Muscle layer of duodenum (tissue), 2 donors: ENCODE measurements at regions not wholly inside any gene's neighbourhood (a gene's known extent, or its start where the extent isn't known, plus 50 kb on each side); places are given as distances from the start of the nearest gene placed in this dataset.
"Not testable (repeated sequence)": the region's sequence is repeated elsewhere in the genome, so short reads cannot be mapped to it uniquely, and the experiment has no call there.

Experiments
- H3K27ac ChIP-seq: one replicate; pipeline ENCODE4 v1.7.0; 2013; ENCODE audit warnings: mild to moderate bottlenecking, low read length
- H3K27me3 ChIP-seq: one replicate; pipeline ENCODE4 v1.7.0; 2013; ENCODE audit warnings: low read depth, mild to moderate bottlenecking, control low read depth, low read length
- H3K36me3 ChIP-seq, 2 donors: one replicate each; pipeline ENCODE4 v1.7.0; 2013; ENCODE audit warnings: low read length in 2 of 2, control low read depth in 1 of 2, mild to moderate bottlenecking in 1 of 2; ENCODE audit not compliant: insufficient read depth in 2 of 2, control insufficient read depth in 1 of 2
- H3K4me1 ChIP-seq, 2 donors: one replicate each; pipeline ENCODE4 v1.7.0; 2013; ENCODE audit warnings: low read length in 2 of 2, mild to moderate bottlenecking in 2 of 2, control low read depth in 1 of 2, moderate library complexity in 1 of 2; ENCODE audit not compliant: insufficient read depth in 2 of 2, control insufficient read depth in 1 of 2
- H3K4me3 ChIP-seq, 2 donors: one replicate each; pipeline ENCODE4 v1.7.0; 2013; ENCODE audit warnings: low read length in 2 of 2, low read depth in 1 of 2, mild to moderate bottlenecking in 1 of 2
- H3K9me3 ChIP-seq, 2 donors: one replicate each; pipeline ENCODE4 v1.7.0; 2013; ENCODE audit warnings: low read length in 2 of 2, control low read depth in 1 of 2, mild to moderate bottlenecking in 1 of 2; ENCODE audit not compliant: control insufficient read depth in 1 of 2
- donor health status: healthy.

DNA sequence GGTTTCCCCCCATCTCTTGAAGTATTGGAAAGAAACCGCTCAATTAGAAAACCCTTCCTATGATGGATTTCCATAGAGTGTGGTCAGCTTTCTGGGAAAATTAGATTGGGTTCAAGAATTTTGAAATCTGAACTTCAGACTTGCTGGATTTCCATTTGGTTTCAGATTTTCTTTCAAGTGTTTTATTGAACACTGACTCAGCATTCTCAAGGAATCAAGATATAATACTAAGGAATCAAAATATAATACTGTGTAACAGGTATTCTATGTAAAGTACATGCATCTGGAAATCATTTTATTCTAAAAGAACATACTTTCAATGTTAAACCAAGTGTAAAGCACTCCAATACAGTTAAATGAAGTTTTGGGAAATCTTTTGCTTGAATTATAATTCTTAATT is 94.7 kb upstream of the CCN2 start:
- Histone ChIP-seq H3K4me3 (no peak overlapping the region), H3K36me3 (no peaks in the 10 kb centered on the region), H3K9me3 (no peaks in the 10 kb centered on the region), H3K27me3 (no peaks in the 10 kb centered on the region), H3K4me1 (no peaks in the 10 kb centered on the region), H3K27ac (no peak overlapping the region)

DNA sequence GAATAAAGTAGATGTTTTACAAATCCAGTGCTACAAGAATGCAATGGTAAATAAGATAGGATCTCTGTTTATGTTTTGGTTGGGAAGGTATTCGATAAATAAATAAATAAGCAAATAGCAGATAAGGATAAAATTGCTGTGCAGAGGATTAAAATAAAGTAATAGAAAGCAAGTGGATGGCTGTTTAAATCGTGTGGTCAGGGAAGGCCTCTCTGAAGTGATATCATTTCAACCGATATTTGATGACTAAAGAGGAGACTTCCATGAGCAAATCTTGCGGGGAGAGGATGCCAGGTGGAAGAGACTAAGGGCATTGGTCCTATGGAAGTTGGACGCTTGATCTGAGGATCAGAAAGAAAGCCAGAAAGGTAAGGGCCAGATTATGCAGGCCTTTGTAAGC is 92.0 kb upstream of the CCN2 start:
- Histone ChIP-seq H3K27ac (no peak overlapping the region), H3K4me1 (no peaks in the 10 kb centered on the region), H3K4me3 (no peak overlapping the region), H3K27me3 (no peaks in the 10 kb centered on the region), H3K9me3 (no peaks in the 10 kb centered on the region), H3K36me3 (no peaks in the 10 kb centered on the region)

- Histone ChIP-seq H3K9me3 (no peaks in the 10 kb centered on the region), H3K4me1 (no peaks in the 10 kb centered on the region), H3K4me3 (no peak overlapping the region), H3K27ac (no peak overlapping the region), H3K36me3 (no peaks in the 10 kb centered on the region), H3K27me3 (no peaks in the 10 kb centered on the region)
Measured at GRCh38 chr6:132041706-132042105, 90.5 kb upstream of the CCN2 start.

DNA sequence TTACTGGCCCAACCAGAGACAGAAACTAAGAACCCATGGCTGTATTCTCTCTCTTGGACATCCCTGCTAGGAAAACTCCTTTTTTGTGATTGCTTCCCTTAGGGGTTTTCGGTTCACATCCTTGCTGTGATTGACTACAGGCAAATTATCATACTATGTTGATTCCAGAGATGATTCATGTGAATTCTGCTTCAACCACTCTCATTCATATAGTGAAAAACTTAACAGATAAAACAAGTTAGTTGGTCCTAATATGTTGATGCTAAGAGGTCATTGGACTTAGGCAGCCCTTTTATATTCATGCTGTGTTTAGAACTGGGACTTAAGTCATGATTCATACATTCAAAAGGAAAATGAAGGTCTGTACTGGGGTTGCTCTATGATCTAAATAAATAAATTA is 76.9 kb upstream of the CCN2 start:
- Histone ChIP-seq H3K36me3 (no peaks in the 10 kb centered on the region), H3K27ac (no peak overlapping the region), H3K4me3 (no peak overlapping the region), H3K4me1 (peaks cover 0 to 5% of the 10 kb centered on the region in 2 donors), H3K27me3 (no peaks in the 10 kb centered on the region), H3K9me3 (no peaks in the 10 kb centered on the region)

GRCh38 chr6:132025468-132025867 is 74.3 kb upstream of the CCN2 start:
- peaks cover 0 to 13% of the 10 kb centered on the region in 2 donors for H3K4me1 ChIP-seq
- H3K36me3 ChIP-seq = no peaks in the 10 kb centered on the region
- H3K9me3 ChIP-seq = no peaks in the 10 kb centered on the region
- H3K27me3 ChIP-seq = no peaks in the 10 kb centered on the region
- no peak overlapping the region for H3K27ac ChIP-seq
- no peak overlapping the region for H3K4me3 ChIP-seq

DNA sequence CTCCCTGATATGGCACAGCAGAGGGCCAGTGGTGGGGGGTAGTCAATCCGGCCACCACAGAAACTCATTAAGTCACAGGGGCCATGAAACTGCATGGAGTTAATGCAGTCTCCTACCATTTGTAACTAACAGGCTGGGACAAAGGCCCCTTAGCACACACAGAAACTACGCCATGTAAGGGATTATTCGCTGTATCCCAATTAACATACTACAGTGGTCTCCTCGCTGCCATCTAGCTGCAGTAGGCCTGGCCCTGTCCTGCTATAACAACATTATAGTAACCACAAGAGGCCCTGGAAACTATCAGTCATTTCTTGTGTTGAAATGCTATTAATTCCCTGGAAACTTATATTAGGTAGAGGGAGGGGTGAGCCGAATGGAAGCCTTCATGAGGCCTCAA is 72.3 kb upstream of the CCN2 start:
- H3K4me3 ChIP-seq = no peak overlapping the region
- H3K27ac ChIP-seq = no peak overlapping the region
- H3K36me3 ChIP-seq = no peaks in the 10 kb centered on the region
- peaks cover 0 to 16% of the 10 kb centered on the region in 2 donors for H3K4me1 ChIP-seq
- no peaks in the 10 kb centered on the region for H3K9me3 ChIP-seq
- H3K27me3 ChIP-seq = no peaks in the 10 kb centered on the region

DNA sequence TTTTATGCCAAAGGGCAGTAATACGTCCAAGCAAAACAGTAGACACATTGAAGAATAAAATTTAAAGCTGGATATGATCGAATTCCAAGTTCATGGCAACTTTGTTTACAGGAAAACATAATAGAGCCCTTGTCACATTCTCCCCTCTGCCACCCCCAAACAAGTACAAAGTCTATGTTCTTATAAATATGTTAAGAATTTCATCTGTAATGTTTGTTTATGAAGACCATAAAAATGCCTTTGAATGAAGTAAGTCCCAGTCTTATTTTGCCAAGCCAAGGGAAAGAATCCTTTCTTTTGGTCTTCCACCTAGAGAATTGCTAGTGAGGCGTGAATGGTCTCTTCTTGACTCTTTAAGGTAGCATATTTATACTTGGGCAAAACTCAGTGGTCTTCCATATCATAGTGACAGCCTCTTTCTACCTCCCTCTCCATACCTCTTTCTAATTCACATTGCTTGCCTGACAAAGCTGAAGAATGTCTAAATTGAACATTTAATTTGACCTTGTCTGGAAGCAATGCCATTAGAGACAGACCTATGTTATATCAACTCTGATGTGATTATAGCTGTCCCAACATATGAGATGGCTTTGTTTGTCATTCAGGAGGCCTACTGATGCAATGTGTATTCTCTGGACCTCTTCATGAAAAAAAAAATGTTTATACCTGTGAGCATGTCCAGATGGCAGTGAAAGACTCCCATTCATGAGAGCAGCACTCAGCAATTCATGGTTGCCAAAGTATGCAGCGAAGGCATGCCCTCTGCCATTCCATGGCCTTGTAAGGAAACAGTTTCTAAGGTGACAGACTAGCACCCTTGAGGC is 70.6 kb upstream of the CCN2 start:
- Histone ChIP-seq H3K9me3 (no peaks in the 10 kb centered on the region), H3K4me1 (peaks cover 0 to 16% of the 10 kb centered on the region in 2 donors), H3K4me3 (no peak overlapping the region), H3K27me3 (no peaks in the 10 kb centered on the region), H3K27ac (no peak overlapping the region), H3K36me3 (no peaks in the 10 kb centered on the region)

GRCh38 chr6:132020918-132021317 is 69.7 kb upstream of the CCN2 start:
- Histone ChIP-seq H3K27ac (peak overlapping the region; percentile 64), H3K4me1 (peaks cover 0 to 11% of the 10 kb centered on the region in 2 donors)
- H3K4me3 ChIP-seq, H3K36me3 ChIP-seq, H3K27me3 ChIP-seq, H3K9me3 ChIP-seq: not testable (repeated sequence)

DNA sequence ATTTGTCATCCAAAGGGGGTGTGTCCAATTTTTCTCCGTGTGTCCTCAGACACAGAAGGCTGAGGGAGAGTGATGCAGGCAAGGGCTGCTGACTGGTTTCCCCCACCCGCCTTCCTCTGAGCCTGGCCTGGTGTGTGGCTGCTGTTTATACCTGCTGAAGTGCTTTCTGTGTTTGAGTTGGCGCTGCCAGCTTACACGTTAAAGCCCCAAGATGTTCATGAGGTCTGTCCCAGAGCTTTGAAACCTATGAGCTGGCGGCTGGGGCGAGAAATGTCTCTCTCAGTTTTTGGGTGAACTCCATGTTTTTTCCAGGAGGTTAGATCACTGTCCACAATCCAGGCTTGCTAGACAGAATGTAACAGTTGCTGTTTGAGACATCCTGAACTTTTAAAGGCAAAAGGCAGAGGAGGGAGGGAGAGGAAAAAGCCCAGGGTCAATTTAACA is 69.0 kb upstream of the CCN2 start:
- H3K4me3 ChIP-seq = no peak overlapping the region
- H3K4me1 ChIP-seq = peaks cover 0 to 11% of the 10 kb centered on the region in 2 donors
- no peaks in the 10 kb centered on the region for H3K9me3 ChIP-seq
- no peaks in the 10 kb centered on the region for H3K27me3 ChIP-seq
- H3K36me3 ChIP-seq = no peaks in the 10 kb centered on the region
- H3K27ac ChIP-seq = peak overlapping the region; percentile 64

- no peaks in the 10 kb centered on the region for H3K27me3 ChIP-seq
- H3K4me1 ChIP-seq = peaks cover 0 to 11% of the 10 kb centered on the region in 2 donors
- no peaks in the 10 kb centered on the region for H3K9me3 ChIP-seq
- H3K27ac ChIP-seq = peak overlapping the region; percentile 64
- no peaks in the 10 kb centered on the region for H3K36me3 ChIP-seq
- H3K4me3 ChIP-seq = no peak overlapping the region
Measured at GRCh38 chr6:132019586-132019985, 68.4 kb upstream of the CCN2 start.

DNA sequence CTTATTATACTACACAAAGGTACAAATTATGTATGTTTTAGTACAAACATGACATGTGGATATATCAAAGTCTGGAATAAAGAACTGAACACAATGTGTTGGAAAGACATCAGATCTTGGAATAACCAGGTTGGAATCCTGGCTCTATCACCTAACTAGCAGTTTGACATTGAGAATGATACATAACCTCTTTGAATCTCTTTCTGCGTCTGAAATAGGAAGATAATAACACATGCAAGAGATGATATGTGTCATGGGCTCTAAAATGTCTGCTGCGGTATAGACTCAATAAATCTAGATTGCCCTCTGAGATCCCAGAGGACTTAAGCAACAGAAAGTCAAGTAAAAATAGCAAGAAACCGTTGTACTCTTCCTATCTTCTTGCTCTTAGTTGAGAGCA is 66.8 kb upstream of the CCN2 start:
- H3K27me3 ChIP-seq = no peaks in the 10 kb centered on the region
- H3K4me3 ChIP-seq = no peak overlapping the region
- H3K4me1 ChIP-seq = peaks cover 0 to 11% of the 10 kb centered on the region in 2 donors
- H3K27ac ChIP-seq = no peak overlapping the region
- H3K9me3 ChIP-seq = no peaks in the 10 kb centered on the region
- H3K36me3 ChIP-seq = no peaks in the 10 kb centered on the region

- Histone ChIP-seq H3K27ac (no peak overlapping the region), H3K27me3 (no peaks in the 10 kb centered on the region), H3K9me3 (no peaks in the 10 kb centered on the region), H3K36me3 (no peaks in the 10 kb centered on the region), H3K4me3 (no peak overlapping the region), H3K4me1 (peaks cover 0 to 6% of the 10 kb centered on the region in 2 donors)
Measured at GRCh38 chr6:132016396-132016795, 65.2 kb upstream of the CCN2 start.
